Esophagus muscularis mucosa (tissue), 4 donors: ENCODE measurements at regions not wholly inside any gene's neighbourhood (a gene's known extent, or its start where the extent isn't known, plus 50 kb on each side); places are given as distances from the start of the nearest gene placed in this dataset.

Experiments
- DNase-seq: peaks from one replicate; pipeline ENCODE4 v3.0.0-alpha.2; 2017; ENCODE audit errors: extremely low spot score
- H3K27ac ChIP-seq, 4 donors: fragments of 200-600 bp; sonication (generic); replicated peaks in 1 of 4; 1 replicate in 3 of 4; 2 replicates in 1 of 4; pipeline ENCODE4 v1.5.1; 2016 to 2019; ENCODE audit warnings: mild to moderate bottlenecking in 1 of 4
- H3K27me3 ChIP-seq, 4 donors: fragments of 200-600 bp; sonication (generic); one replicate each; pipeline versions ENCODE4 v1.5.1 to v1.6.0; 2016 to 2019
- H3K36me3 ChIP-seq, 4 donors: fragments of 200-600 bp; sonication (generic); one replicate each; pipeline ENCODE4 v1.5.1; 2016 to 2019
- H3K4me1 ChIP-seq, 4 donors: fragments of 200-600 bp; sonication (generic); one replicate each; pipeline ENCODE4 v1.5.1; 2016 to 2019
- H3K4me3 ChIP-seq, 4 donors: fragments of 200-600 bp; sonication (generic); 1 replicate in 2 of 4; 2 replicates in 2 of 4; pipeline ENCODE4 v1.5.1; 2016 to 2019; ENCODE audit warnings: mild to moderate bottlenecking in 4 of 4, moderate library complexity in 1 of 4
- H3K9me3 ChIP-seq, 4 donors: fragments of 200-600 bp; sonication (generic); 1 replicate in 3 of 4; 2 replicates in 1 of 4; pipeline ENCODE4 v1.5.1; 2016 to 2019
- CTCF ChIP-seq, 3 experiments: fragments of 200-600 bp in 2 of 3; fragments of 450-650 bp in 1 of 3; sonication (generic) in 2 of 3; IDR thresholded peaks; one replicate each; pipeline ENCODE4 v1.5.1; 2017 to 2019; ENCODE audit warnings: antibody characterized with exemption in 3 of 3, mild to moderate bottlenecking in 2 of 3, moderate library complexity in 1 of 3
- EP300 ChIP-seq: sonication (generic); formaldehyde crosslinking; IDR thresholded peaks from one replicate; pipeline ENCODE4 v1.6.1; 2017; ENCODE audit warnings: antibody characterized with exemption
- POLR2A ChIP-seq: fragments of 450-650 bp; IDR thresholded peaks from one replicate; pipeline ENCODE4 v1.6.1; 2017; ENCODE audit warnings: antibody characterized with exemption, moderate library complexity, mild to moderate bottlenecking, low read depth
- POLR2AphosphoS5 ChIP-seq, 2 donors: sonication (generic); formaldehyde crosslinking; IDR thresholded peaks; one replicate each; pipeline ENCODE4 v1.6.1; 2017; ENCODE audit warnings: antibody characterized with exemption in 2 of 2
- WGBS: methylation state at CpG from one replicate; pipeline ENCODE4 v1.1.5; 2018; 5-methylcytosine and 5-hydroxymethylcytosine counted together
- intact Hi-C: fragments of 100-400 bp; cut with DNase I; formaldehyde crosslinking; loops from one replicate; pipeline ENCODE4 v1.15.1; 2023

- intact Hi-C loops: no loop called here
- H3K9me3 ChIP-seq: no peaks in the 10 kb centered on the region
- no peak for DNase-seq
- H3K27ac ChIP-seq: no peak overlapping the region
- H3K4me1 ChIP-seq: peaks cover 0 to 21% (median 15%) of the 10 kb centered on the region in 4 donors
- H3K4me3 ChIP-seq: no peak overlapping the region
- no peaks in the 10 kb centered on the region for H3K36me3 ChIP-seq
- 39% methylated on average over 3 of the region's 3 CpGs for WGBS
- TF ChIP-seq POLR2AphosphoS5 (IDR thresholded peaks at IDR 0.05): no peak
- H3K27me3 ChIP-seq: no peaks in the 10 kb centered on the region
Measured at GRCh38 chr4:19689511-19689910, 562.2 kb upstream of the SLIT2 start.

GRCh38 chr4:19686456-19686855, 565.2 kb upstream of the SLIT2 start:
- no peaks in the 10 kb centered on the region for H3K27me3 ChIP-seq
- peaks cover 0 to 13% (median 1%) of the 10 kb centered on the region in 4 donors for H3K4me1 ChIP-seq
- no peak overlapping the region for H3K27ac ChIP-seq
- H3K9me3 ChIP-seq: no peaks in the 10 kb centered on the region
- H3K36me3 ChIP-seq: no peaks in the 10 kb centered on the region
- no peak for DNase-seq
- H3K4me3 ChIP-seq: no peak overlapping the region
- TF ChIP-seq CTCF (IDR thresholded peaks at IDR 0.05): no peak
- no peak for TF ChIP-seq EP300
- TF ChIP-seq POLR2AphosphoS5 (IDR thresholded peaks at IDR 0.05): no peak
- TF ChIP-seq POLR2A: no peak
- intact Hi-C loops: no loop called here

- Histone ChIP-seq H3K4me3 (no peak overlapping the region), H3K27ac (no peak overlapping the region), H3K36me3 (no peaks in the 10 kb centered on the region), H3K27me3 (no peaks in the 10 kb centered on the region), H3K9me3 (no peaks in the 10 kb centered on the region), H3K4me1 (peaks cover 0 to 8% (median 1%) of the 10 kb centered on the region in 4 donors)
- WGBS: 43% methylated on average over 7 of the region's 7 CpGs
- TF ChIP-seq EP300 (no peak), CTCF (IDR thresholded peaks at IDR 0.05) (no peak), POLR2AphosphoS5 (IDR thresholded peaks at IDR 0.05) (no peak), POLR2A (no peak)
- intact Hi-C loops: no loop called here
- DNase-seq: no peak
Measured at GRCh38 chr4:19684084-19684483, 567.6 kb upstream of the SLIT2 start.

GRCh38 chr4:19683426-19683825, 568.3 kb upstream of the SLIT2 start:
- no peaks in the 10 kb centered on the region for H3K9me3 ChIP-seq
- H3K36me3 ChIP-seq: no peaks in the 10 kb centered on the region
- DNase-seq: no peak
- H3K27me3 ChIP-seq: no peaks in the 10 kb centered on the region
- H3K4me3 ChIP-seq: no peak overlapping the region
- WGBS: 52% methylated on average over 4 of the region's 4 CpGs
- no peak overlapping the region for H3K27ac ChIP-seq
- H3K4me1 ChIP-seq: peaks cover 0 to 8% (median 1%) of the 10 kb centered on the region in 4 donors
- no peak for TF ChIP-seq CTCF (IDR thresholded peaks at IDR 0.05)
- no peak for TF ChIP-seq POLR2A
- no peak for TF ChIP-seq EP300
- TF ChIP-seq POLR2AphosphoS5 (IDR thresholded peaks at IDR 0.05): no peak
- intact Hi-C loops: no loop called here

- no peak for DNase-seq
- peaks cover 0 to 15% (median 13%) of the 10 kb centered on the region in 4 donors for H3K4me1 ChIP-seq
- H3K4me3 ChIP-seq: no peak overlapping the region
- intact Hi-C loops: no loop called here
- H3K9me3 ChIP-seq: peaks cover 0 to 5% (median 0%) of the 10 kb centered on the region in 4 donors
- H3K27ac ChIP-seq: no peak overlapping the region
- no peaks in the 10 kb centered on the region for H3K27me3 ChIP-seq
- H3K36me3 ChIP-seq: no peaks in the 10 kb centered on the region
- TF ChIP-seq POLR2A (no peak), CTCF (IDR thresholded peaks at IDR 0.05) (no peak), POLR2AphosphoS5 (IDR thresholded peaks at IDR 0.05) (no peak), EP300 (no peak)
Measured at GRCh38 chr4:19677211-19677610, 574.5 kb upstream of the SLIT2 start.
